GM21515 (cell line): ENCODE measurements at regions not wholly inside any gene's neighbourhood (a gene's known extent, or its start where the extent isn't known, plus 50 kb on each side); places are given as distances from the start of the nearest gene placed in this dataset.

Experiments
- ATAC-seq: cut with Tn5 transposase; IDR thresholded peaks from one replicate; pipeline ENCODE4 v1.9.1; 2021; ENCODE audit not compliant: unreplicated experiment

DNA sequence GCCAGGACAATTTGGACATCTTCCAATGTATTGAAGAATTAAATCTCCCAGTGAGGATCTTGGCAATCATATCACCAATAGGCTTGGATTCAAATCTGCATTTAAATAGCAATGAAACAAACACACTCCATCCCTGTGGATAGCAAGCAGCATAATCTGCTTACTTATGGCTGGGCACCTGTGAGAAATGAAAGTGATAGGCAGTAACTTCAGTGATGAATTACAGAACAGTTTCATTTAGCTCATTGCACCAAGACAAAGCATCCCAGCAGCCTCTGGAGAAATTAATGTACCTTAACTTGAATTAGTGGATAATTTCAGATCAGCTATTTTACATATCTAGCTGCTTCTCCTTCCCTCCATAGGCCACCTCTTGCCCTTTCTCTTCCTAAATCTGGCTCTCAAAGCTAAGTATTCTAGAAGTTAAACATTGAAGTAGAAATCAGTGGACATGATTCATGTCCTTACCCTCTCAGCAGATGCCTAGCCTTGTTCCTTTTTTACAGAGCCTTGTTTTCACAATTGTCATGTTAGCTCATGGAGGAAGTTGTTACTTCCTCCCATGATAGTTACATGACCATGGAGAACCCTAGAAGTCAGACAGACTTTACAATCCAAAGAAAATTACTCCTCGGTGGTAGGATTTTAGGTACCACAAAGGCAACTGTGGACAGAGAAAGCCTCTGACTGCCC is 88.5 kb upstream of the TACR1 start:
- peak; percentile 49 for ATAC-seq

DNA sequence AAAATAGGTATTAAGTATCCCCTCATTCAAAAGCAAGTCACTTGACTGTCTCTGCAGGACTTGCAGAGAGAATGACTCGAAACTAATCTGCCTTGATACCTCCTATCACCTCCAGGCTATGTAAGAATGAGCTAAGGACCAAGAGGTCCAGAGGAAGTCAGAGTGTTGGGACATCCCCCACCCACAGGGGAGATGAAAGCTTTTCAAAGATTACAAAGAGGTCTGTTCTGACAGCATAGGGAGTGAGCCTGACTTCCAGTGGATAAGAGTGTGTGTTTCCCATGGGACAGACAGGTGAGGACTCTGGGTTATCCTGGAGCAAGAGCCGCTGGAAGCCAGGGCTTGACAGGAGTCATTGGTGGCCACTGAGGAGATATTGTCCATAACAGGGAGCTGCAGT is 85.0 kb upstream of the TACR1 start:
- ATAC-seq = no peak

DNA sequence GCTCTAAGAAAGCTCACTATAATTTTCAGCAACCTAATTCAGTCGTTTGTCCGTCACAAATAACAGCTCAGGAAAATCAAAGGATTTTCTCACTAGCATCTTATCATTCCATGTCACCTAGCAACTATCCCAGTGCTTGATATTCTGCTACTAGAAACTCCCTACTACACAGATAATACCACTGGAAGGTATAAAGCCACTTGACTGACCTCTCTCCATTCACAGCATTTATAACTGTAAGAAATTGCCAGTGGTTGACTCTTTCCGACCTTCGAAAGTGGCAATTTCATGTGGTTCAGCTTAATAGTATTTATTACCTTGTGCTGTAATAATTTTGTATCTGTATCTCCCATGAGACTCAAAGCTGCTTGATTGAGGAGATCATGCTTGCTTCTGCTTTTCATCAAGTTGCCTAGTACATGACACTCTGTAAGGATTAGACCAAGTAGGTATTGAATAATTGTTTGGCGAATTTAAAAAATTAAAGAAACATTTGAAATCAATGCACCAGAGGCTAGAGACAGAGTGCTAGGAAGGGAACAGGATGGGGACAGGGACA is 79.6 kb upstream of the TACR1 start:
- ATAC-seq = no peak

DNA sequence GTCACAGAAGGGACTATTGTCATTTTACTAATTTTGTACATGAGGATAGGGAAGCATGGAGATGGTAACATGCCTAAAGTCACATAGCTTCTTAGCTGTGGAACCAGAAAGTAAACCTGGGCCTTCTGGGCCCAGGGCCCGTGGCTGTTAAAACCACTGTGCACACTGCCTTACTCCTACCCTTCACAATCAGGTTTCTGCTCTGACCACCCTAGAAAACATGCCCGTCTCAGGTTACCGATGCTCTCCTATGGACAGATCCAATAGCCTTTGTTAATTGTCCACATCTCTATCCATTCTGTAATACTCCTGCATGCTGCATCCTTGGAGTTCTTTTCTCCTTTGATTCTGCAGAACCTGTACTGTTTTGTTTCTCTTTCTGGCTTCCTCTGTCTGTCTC is 79.0 kb upstream of the TACR1 start:
- ATAC-seq = no peak

DNA sequence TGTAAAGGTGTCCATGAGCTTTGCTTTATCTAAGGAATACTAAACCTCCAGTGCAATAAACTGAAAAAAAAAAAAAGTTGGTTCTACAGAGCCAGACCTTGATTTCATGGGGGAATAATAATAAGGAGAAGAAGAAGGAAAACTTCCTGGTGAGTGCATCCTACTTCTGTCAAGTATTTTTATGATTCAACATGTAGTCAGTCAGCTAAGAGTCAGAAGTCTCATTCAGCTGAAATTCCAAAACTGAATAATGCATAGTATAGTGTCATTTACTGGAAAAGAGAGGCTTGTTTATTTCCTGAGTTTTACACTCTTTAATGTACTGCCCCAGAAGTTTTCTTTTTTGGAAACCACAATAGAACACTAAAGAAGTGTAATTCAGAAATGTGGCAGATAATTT is 77.8 kb upstream of the TACR1 start:
- ATAC-seq = no peak

DNA sequence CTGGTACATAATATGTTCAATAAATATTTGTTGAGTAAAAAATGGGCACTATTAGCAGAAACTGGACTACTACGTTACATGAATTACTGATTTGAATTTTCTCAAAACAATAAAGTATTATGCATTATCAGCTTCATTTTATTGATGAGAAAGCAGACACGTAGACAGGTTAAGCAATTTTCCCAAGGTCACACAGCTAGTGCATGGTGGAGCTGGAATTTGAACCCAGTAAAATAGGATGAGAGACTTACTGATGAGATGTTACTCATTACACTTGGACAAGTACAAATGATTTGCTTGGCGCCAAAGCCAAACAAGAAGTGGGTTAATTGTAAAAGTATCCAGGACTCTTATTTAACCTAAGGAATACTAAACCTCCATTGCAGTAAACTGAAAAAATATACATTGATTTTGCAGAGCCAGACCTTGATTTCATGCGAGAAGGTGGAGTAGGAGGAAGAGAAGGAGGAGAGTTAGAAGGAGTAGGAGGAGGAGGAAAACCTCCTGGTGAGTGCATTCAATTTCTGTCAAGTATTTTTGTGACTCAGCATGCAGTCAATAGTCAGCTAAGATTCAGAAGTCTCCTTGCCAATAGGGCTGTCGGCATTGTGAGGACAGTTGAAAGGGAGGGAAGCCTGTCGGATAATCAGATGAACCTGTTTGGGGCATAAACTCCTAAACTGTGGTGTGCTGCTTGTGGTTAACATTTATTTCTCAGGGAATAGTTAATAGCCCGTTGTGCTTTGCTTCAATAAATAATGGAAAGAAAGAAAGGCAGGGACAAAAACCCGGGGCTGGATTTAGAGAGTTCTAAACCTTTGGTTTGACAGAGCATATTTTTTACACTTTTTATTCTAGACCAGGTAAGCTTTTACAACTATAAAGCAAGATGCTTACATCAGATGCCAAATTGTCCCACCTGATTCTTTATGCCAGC is 77.0 kb upstream of the TACR1 start:
- no peak for ATAC-seq

DNA sequence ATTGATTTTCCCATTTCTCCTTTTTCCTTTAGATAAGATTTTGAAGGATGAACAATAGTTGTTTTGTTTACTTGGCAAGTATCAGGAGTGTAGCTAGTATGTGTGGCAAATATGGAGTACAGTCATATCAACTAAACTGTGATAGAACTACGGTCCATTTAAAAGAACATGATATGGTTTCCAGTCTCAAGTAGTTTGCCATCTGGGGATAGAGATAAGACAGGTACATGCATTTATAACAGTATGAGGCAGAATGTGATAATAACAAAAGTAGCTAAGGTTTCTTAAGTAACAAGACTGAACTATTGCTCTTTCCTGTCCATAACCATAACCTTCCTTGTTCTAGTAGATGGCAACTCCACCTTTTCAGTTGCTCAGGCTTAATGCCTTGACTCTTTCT is 75.6 kb upstream of the TACR1 start:
- ATAC-seq = no peak

DNA sequence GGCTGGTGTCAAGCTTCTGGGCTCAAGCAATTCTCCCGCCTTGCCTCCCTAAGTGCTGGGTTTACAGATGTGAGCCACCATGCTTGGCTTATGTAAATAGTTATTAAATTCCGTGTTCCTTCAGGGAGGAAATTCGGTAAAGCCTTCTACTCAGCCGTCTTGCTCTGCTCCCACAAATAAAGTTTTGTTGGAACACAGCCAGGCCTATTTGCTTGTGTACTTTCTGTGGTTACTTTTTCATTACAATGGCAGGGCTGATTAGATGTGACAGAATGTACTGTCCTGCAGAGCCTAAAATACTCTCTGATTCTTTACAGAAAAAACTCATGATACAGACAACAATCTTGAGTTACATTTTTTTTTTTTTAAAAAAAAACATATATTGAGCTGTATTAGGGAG is 68.8 kb upstream of the TACR1 start:
- ATAC-seq = no peak

DNA sequence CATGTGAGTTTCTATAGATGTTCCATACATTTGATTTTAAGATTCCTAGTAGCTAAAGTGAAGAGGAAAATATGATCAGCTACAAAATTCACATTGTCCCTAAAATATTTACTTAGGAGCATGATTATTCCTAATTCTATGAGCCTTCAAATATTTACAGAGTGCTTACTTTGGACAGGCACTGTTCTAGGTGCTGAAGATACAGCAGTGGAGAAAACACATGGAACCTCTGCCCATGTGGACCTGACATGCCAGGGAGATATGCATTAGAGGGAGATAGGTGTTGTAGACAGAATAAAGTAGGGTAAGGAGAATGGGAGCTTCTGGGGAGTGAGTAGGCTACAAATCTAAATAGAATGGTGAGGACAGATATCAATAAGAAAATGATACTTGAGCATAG is 62.6 kb upstream of the TACR1 start:
- ATAC-seq = no peak

DNA sequence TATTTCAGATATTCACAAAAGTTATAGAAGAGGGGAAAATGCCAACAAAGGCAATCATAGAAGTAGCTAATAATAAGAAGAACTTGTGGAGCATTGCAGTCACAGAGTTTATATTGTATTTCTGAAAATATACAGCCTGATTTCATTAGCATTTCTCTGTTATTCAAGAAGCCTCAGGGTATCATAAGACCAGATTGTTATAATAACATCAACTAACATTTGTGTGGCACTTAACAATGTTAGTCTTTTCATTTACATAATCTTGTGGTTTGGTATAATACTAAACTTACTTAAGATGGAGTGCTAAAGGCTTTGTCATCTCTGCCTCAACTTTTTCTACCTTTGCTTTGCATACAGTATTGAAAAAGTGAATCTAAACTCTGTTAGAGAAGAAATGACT is 61.6 kb upstream of the TACR1 start:
- ATAC-seq = no peak

DNA sequence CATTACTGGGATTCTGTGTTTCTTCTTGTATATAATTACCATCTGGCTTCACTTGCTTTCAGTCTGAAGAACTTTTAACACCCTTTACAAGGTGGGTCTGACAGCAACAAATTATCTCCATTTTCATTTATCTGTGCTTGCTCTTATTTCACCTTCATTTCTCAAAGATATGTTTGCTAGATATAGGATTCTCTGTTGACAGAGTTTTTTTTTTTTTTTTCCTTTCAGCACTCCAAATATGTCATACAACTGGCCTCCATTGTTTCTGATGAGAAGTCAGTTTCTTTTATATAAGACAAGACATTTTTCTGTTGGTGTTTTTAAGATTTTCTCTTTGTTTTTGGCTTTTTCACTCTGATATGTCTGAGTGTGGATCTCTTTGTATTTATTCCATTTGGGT is 59.3 kb upstream of the TACR1 start:
- no peak for ATAC-seq

DNA sequence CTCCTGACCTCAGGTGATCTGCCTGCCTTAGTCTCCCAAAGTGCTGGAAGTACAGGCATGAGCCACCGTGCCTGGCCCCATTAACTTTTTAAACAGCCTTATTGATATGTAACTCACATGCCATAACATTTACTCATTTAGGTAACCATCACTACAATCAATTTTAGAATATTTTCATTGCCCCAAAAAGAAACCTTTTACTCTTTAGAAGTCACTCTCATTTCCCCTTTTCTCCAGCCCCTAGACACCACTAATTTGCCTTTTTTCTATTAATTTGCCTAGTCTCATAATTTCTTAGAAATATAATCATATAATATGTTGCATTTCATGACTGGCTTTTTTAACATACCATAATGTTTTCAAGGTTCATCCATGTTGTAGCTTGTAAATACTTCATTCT is 57.2 kb upstream of the TACR1 start:
- ATAC-seq = no peak

DNA sequence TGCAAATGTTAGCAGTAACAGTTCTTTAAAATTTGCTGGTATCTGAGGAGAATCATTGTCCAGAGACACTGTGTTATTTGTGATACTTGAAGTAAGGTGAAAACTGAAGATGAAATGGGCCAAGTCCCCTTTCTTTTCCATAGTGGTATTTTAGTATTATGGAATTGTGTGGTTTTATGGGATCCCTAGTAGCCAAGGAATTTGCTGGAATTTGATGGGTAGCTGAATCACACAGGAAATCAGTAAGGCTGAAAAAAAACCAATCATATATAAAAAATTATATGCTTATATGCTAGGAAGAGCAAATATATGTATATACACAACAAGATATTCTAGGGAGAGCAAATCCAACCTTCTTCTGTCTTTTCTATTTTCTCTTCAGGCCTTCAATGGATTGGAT is 54.2 kb upstream of the TACR1 start:
- no peak for ATAC-seq

DNA sequence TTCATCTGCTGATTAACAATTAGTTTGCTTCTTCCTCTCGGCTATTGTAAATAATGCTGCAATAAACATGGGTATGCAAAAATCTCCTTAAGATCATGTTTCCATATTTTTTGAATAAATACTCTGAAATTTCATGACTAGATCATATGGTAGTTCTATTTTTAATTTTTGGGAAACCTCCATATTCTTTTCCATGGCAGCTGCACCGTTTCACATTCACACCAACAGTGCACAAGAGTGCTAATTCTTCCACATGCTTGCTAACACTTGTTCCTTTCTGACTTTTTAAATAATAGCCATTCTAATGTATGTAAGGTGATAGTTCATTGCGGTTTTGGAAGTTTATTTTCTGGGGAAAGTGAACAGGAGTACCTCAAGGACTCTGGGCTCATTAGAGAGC is 52.6 kb upstream of the TACR1 start:
- no peak for ATAC-seq
